Umbilical cord (tissue), 1 donor: ENCODE measurements at regions not wholly inside any gene's neighbourhood (a gene's known extent, or its start where the extent isn't known, plus 50 kb on each side); places are given as distances from the start of the nearest gene placed in this dataset.
A peak's percentile ranks its signal among the peaks of the same experiment; 100 is the strongest.
"Not testable (repeated sequence)": the region's sequence is repeated elsewhere in the genome, so short reads cannot be mapped to it uniquely, and the experiment has no call there.

ENCODE experiments used
- DNase-seq: peaks from one replicate; pipeline ENCODE4 v3.0.0-alpha.2; 2015; ENCODE audit warnings: low spot score

DNA sequence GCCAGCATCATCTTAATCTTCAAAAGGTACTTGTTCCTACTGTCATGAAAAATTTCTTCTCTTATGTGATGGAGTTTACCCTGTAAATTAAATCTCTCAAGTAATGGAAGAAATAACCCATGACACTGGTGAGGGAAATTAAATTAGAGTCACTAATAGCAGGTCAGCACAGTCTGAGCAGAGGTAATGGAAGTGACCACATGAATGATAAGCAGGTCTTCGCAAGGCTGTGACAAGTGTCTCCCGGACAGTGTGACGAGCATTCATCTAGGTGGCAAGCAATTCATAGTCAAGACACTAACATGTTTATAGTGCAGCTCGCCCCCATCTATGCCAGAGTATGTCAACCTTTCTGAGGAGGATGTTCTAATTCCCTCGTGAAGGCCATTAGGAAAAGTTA lies 249.2 kb downstream of the FRK start:
- no peak for DNase-seq

DNA sequence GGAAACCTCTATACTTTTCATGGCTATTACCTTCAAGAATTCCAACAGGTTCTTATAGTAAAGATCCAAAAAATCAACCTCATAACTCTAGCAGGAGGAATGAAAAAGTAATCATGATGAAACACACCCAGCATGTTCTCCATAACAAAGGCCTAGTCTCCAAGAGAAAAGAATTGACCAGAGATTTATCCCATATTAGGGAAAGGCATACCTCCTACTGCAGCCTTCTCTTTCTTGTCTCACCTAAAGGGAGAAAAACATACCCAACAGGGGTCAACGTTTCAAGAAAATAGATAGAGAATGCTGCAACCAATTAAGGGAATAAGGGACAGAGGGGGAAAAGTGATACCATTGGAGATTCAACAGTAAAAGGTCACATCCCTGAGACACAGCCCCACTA lies 262.5 kb downstream of the FRK start:
- no peak for DNase-seq

DNA sequence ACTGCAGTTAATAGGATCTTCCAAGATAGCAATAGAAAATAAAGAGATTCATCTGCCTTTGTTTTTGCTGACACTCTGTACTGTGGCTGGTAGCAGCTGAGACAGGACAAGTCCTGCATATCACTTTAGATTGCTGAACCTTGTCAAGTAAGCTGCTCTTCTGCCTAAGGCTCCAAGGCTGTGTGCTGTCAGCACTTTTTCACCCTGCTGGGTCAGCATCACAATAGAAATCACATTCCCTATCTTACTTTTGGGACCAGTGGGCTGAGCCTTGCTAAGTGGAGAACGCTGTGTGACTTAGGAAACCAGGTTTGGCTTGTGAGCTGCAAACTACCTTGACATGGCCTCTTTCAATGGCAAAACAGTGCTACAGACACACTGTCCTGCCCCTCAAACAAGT lies 263.9 kb downstream of the FRK start:
- no peak for DNase-seq

GRCh38 chr6:115796061-115796460 lies 264.6 kb downstream of the FRK start:
- DNase-seq = no peak

GRCh38 chr6:115783402-115784061 lies 277.2 kb downstream of the FRK start:
- peak; percentile 6 for DNase-seq

DNA sequence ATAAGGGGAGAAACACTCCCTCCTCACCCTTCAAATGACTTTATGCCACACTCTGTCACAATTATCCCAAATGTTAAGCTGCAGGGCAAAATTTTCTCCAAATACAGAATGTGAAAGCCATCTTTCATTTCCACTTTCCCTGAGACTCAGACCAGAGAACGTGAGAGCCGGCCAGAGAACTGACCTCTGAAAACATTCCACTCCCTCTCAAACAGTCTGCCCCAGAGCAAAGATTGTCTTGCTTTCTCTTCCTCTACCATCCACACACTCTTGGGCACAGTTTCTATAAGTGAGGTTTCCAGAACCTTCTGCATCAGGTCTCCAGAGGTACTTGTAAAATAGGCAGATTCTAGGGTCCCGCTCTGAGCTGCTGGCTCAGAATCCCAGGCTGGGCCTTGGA lies 278.1 kb downstream of the FRK start:
- no peak for DNase-seq

- no peak for DNase-seq
Observed at GRCh38 chr6:115773741-115774140, 286.9 kb downstream of the FRK start.

DNA sequence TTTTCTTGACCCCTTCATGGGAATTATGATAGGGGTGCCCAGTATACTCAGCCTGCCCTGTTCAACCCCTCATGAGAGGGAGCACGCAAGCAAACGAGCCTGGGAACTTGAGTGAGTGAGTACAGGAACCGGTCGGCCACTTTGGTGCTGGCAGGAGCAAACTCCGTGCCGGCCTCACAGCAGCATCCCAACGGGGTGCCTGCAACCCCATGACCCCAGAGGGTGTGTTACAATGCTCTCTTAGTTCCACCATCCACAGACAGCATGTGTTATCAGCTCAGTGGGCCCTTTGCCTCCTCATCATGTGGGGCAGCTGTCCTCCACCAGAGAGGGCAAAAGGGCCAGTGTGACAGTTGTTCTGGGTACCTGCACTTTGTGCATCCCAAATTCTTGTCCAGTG lies 289.8 kb downstream of the FRK start:
- DNase-seq = no peak

DNA sequence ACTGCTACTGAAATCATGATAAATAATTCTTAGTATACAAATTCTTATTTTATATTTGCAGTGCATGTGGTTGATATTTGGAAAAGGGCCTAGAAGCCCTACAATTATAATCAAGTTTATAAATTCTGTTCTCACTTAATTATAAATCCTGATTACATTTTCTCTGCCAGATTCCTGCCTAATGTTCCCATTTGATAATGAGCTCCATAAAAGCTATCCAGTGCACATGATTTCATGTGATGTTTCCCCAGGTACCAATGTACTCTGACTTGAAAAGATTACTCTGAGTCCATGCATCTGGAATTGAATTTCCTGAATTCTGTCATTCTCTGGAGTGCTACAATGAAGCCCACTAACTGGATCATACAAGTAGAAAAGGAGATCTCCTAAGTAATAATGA lies 292.2 kb downstream of the FRK start:
- no peak for DNase-seq

DNA sequence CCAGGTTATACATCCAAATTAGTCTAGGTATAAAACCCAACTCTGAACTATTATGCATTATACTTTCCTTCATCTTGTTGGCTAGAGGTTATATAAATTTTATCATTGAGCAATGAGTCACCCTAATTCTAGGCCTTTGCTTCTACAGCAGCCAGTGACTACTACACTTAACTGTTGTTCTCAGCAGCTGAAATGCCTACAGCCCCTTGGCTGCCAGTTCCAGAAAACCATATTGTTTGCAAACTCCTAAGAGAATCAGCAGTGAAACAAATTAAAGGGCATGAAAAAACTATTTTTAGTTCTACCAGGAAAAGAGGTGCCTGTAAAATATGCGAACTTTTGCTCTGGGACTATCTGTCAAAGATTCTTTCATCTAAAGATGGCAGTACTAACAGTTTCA lies 292.8 kb downstream of the FRK start:
- DNase-seq = no peak

- DNase-seq = no peak
Observed at GRCh38 chr6:115766745-115767462, 293.8 kb downstream of the FRK start.

GRCh38 chr6:115765966-115766365 lies 294.7 kb downstream of the FRK start:
- DNase-seq = no peak

DNA sequence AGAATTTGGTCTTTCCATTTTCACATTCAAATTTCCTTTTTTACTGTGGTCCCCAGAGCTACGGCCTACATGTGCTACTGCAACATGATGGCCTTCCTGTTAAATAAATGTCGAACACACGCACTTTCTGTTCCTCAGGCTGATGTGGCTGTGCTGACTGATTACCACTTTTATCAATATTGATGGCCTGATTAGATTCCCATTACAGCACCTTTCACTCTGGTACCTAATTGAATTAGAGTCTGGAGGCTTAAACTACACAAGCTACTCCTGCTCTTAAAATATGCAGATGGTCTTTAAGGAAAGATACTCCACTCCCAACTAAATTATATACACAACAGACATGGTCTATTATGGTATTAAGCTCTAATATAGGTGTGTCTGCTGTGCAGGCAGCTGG lies 301.6 kb downstream of the FRK start:
- no peak for DNase-seq

DNA sequence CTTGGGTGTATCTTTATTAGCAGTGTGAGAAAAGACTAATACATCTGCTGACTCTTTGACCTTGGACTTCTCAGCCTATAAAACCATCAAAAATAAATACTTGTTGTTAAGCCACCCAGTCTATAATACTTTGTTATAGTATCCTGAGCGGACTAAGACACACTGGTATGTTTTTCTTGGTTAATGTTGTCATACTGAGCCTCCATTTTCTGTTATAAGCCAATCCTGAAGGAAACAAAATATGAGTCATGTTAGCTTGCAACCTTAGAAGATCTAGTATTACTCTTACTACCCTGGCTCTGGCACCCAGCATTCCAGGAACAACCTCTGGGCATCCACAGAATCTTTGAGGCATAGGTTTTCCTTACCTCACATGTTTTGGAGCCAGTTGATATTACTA lies 307.2 kb downstream of the FRK start:
- DNase-seq = no peak

- no peak for DNase-seq
Observed at GRCh38 chr6:115750946-115751345, 309.7 kb downstream of the FRK start.

- DNase-seq = peak; percentile 12
Observed at GRCh38 chr6:115750292-115750691, 310.4 kb downstream of the FRK start.

DNA sequence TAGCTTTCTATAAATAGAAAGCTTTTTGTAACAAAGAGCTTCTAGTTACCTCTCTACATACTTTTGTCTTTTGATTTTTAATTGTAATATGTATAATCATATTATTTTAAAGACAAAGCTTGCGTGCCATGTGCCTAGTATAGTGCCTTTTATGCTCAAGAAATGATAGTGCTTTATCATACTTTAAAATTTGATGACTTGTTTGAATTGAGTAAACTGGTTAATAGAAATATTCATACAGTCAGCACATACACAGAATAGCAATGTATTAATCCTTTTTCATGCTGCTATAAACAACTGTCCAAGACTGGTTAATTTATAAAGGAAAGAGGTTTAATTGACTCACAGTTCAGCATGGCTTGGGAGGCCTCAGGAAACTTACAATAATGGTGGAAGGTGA lies 313.0 kb downstream of the FRK start:
- no peak for DNase-seq

DNA sequence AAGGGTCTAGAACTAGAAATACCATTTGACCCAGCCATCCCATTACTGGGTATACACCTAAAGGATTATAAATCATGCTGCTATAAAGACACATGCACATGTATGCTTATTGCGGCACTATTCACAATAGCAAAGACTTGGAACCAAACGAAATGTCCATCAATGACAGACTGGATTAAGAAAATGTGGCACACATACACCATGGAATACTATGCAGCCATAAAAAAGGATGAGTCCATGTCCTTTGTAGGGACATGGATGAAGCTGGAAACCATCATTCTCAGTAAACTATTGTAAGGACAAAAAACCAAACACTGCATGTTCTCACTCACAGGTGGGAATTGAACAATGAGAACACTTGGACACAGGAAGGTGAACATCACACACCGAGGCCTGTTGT lies 314.1 kb downstream of the FRK start:
- not testable (repeated sequence) for DNase-seq

DNA sequence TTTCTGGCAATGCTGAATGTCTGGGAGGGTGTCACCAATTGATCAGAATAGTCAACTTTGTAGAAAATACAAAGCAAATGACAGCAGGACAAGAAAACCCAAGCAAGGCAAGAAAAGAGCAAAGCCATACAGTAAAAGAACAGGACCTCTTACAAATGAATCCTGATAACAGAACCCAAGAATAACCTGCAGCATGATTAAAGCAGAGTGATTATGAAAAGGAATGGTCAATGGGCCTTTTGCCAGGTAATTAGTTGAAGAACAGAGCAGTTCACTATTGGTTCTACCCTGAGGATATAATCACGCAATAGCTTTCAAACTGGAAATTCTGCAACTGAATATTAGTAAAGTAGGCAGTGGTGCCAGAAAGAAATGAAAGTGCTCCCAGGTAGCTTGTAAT lies 319.8 kb downstream of the FRK start:
- DNase-seq = no peak

- DNase-seq = no peak
Observed at GRCh38 chr6:115735610-115736009, 325.1 kb downstream of the FRK start.

- DNase-seq = no peak
Observed at GRCh38 chr6:115733426-115733825, 327.3 kb downstream of the FRK start.

GRCh38 chr6:115729036-115729435 lies 331.7 kb downstream of the FRK start:
- DNase-seq = no peak

GRCh38 chr6:115728171-115728570 lies 332.5 kb downstream of the FRK start:
- no peak for DNase-seq

DNA sequence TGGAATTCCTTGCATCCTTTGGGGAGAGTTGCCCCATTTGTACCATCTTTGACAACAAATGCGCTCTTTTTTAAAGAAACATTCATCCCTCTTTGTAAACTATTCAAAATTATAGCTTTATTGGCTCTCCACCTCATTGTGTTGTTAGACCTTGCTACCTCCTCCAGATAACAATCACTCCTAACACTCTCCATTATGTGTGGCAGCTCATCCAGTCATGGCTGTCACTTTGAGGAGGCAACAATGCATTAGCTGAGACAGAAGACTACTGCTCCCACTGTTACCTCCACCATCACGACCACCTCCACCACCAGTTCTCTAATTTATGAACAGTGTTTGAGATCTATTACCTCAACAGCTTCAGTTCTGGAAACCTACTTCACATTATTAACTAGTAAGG lies 339.1 kb downstream of the FRK start:
- DNase-seq = no peak
